GM23248 (cell line): ENCODE measurements at regions not wholly inside any gene's neighbourhood (a gene's known extent, or its start where the extent isn't known, plus 50 kb on each side); places are given as distances from the start of the nearest gene placed in this dataset.

Experiments
- EZH2 ChIP-seq: fragments of 200-600 bp; sonication (generic); IDR thresholded peaks from 2 replicates; pipeline ENCODE4 v1.6.1; 2018; ENCODE audit warnings: antibody characterized with exemption, mild to moderate bottlenecking; ENCODE audit not compliant: insufficient read depth, poor library complexity, severe bottlenecking
- EZH2phosphoT487 ChIP-seq: fragments of 200-600 bp; sonication (generic); IDR thresholded peaks from 2 replicates; pipeline ENCODE4 v1.6.1; 2018; ENCODE audit warnings: antibody characterized with exemption, moderate library complexity, mild to moderate bottlenecking, low read depth; ENCODE audit not compliant: insufficient read depth

GRCh38 chr5:66382152-66382551 is 214.0 kb upstream of the MAST4 start:
- no peak for TF ChIP-seq EZH2phosphoT487
- no peak for TF ChIP-seq EZH2
